COR-L47 (cell line): ENCODE measurements at regions not wholly inside any gene's neighbourhood (a gene's known extent, or its start where the extent isn't known, plus 50 kb on each side); places are given as distances from the start of the nearest gene placed in this dataset.

ENCODE experiments used
- DNase-seq: peaks from one replicate; lab custom pipeline; 2025; lab: John Stamatoyannopoulos, UW

GRCh38 chr12:63228853-63229252, 77.9 kb upstream of the AVPR1A start:
- no peak for DNase-seq

GRCh38 chr12:63226792-63227463, 75.9 kb upstream of the AVPR1A start:
- no peak for DNase-seq

GRCh38 chr12:63224396-63224795, 73.4 kb upstream of the AVPR1A start:
- no peak for DNase-seq

GRCh38 chr12:63223128-63223527, 72.1 kb upstream of the AVPR1A start:
- DNase-seq = no peak

- no peak for DNase-seq
These were observed 71.6 kb upstream of the AVPR1A start for GRCh38 chr12:63222582-63222981.

- DNase-seq = no peak
These were observed 69.9 kb upstream of the AVPR1A start for GRCh38 chr12:63220921-63221320.

- DNase-seq = no peak
These were observed 61.3 kb upstream of the AVPR1A start for GRCh38 chr12:63212316-63212715.

- DNase-seq = no peak
These were observed 58.0 kb upstream of the AVPR1A start for GRCh38 chr12:63208956-63209355.

- no peak for DNase-seq
These were observed 55.9 kb upstream of the AVPR1A start for GRCh38 chr12:63206909-63207308.

GRCh38 chr12:63206494-63206893, 55.5 kb upstream of the AVPR1A start:
- no peak for DNase-seq
